Lower lobe of right lung (tissue), 2 donors: ENCODE measurements at regions not wholly inside any gene's neighbourhood (a gene's known extent, or its start where the extent isn't known, plus 50 kb on each side); places are given as distances from the start of the nearest gene placed in this dataset.

Experiments used
- ATAC-seq, 2 donors: fragments of 200-7000 bp; cut with Tn5 transposase; one replicate each; pipeline ENCODE4 v1.9.1; 2020 to 2022; ENCODE audit warnings: mild to moderate bottlenecking in 2 of 2, moderate library complexity in 2 of 2
- DNase-seq: peaks from one replicate; pipeline ENCODE4 v3.0.0-alpha.2; 2020
- H3K27ac ChIP-seq: fragments of 200-600 bp; one replicate; pipeline ENCODE4 v1.8.0; 2022
- H3K27me3 ChIP-seq: fragments of 200-600 bp; one replicate; pipeline ENCODE4 v1.8.0; 2022; ENCODE audit warnings: low read depth
- H3K36me3 ChIP-seq: fragments of 200-600 bp; one replicate; pipeline ENCODE4 v1.8.0; 2022; ENCODE audit warnings: mild to moderate bottlenecking
- H3K4me1 ChIP-seq: fragments of 200-600 bp; one replicate; pipeline ENCODE4 v1.8.0; 2022
- H3K4me3 ChIP-seq: fragments of 200-600 bp; one replicate; pipeline ENCODE4 v1.8.0; 2022; ENCODE audit warnings: mild to moderate bottlenecking
- H3K9me3 ChIP-seq: fragments of 200-600 bp; one replicate; pipeline ENCODE4 v1.8.0; 2022
- CTCF ChIP-seq: fragments of 200-600 bp; IDR thresholded peaks from one replicate; pipeline ENCODE4 v1.8.0; 2022; ENCODE audit warnings: antibody characterized with exemption, mild to moderate bottlenecking
- intact Hi-C: fragments of 100-400 bp; cut with DNase I; formaldehyde crosslinking; loops from one replicate; pipeline ENCODE4 v1.11.0; 2022
- donor health status: DM: no; HTN: yes; CAD: no; lungs with severe emphysema.

GRCh38 chr2:2492800-2493199, 161.7 kb upstream of the MYT1L start:
- DNase-seq = no peak
- Histone ChIP-seq H3K9me3 (no peaks in the 10 kb centered on the region), H3K27ac (no peak overlapping the region), H3K36me3 (no peaks in the 10 kb centered on the region), H3K4me3 (no peak overlapping the region), H3K27me3 (no peaks in the 10 kb centered on the region), H3K4me1 (no peaks in the 10 kb centered on the region)
- no peak for ATAC-seq
- TF ChIP-seq CTCF = no peak
- intact Hi-C loops = no loop called here

- H3K4me3 ChIP-seq = no peak overlapping the region
- no peaks in the 10 kb centered on the region for H3K27me3 ChIP-seq
- DNase-seq (no peak), ATAC-seq (no peak)
- intact Hi-C loops = no loop called here
- no peak overlapping the region for H3K27ac ChIP-seq
- no peaks in the 10 kb centered on the region for H3K36me3 ChIP-seq
- no peaks in the 10 kb centered on the region for H3K9me3 ChIP-seq
- no peak for TF ChIP-seq CTCF
- no peaks in the 10 kb centered on the region for H3K4me1 ChIP-seq
These were observed 160.9 kb upstream of the MYT1L start for GRCh38 chr2:2491964-2492363.

DNA sequence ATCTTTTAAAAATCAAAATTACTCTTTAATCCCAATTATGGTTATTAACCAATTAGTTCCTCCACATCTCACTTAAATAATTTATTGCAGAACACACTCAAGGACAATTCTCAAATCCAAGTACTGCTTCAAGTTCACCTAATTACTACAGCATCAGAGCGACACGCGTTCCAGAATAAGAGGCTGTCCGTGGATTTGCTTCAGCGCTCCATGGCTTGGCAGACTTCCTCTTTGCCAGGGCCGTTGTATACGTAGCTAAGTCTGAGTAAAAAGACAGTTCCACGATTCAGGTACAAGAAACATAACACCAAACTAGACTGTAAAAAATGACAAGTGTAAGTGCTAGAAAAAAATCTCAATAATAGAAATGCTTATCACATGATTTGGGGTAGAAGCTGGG, 153.2 kb upstream of the MYT1L start:
- ATAC-seq (no peak), DNase-seq (no peak)
- intact Hi-C loops = no loop called here
- no peak overlapping the region for H3K27ac ChIP-seq
- no peaks in the 10 kb centered on the region for H3K4me1 ChIP-seq
- no peaks in the 10 kb centered on the region for H3K27me3 ChIP-seq
- H3K4me3 ChIP-seq = no peak overlapping the region
- TF ChIP-seq CTCF = no peak
- H3K9me3 ChIP-seq = no peaks in the 10 kb centered on the region
- H3K36me3 ChIP-seq = no peaks in the 10 kb centered on the region

GRCh38 chr2:2482851-2483250, 151.8 kb upstream of the MYT1L start:
- no peaks in the 10 kb centered on the region for H3K4me1 ChIP-seq
- no peak for TF ChIP-seq CTCF
- no peaks in the 10 kb centered on the region for H3K9me3 ChIP-seq
- ATAC-seq = no peak
- no peaks in the 10 kb centered on the region for H3K36me3 ChIP-seq
- intact Hi-C loops = no loop called here
- no peaks in the 10 kb centered on the region for H3K27me3 ChIP-seq
- no peak overlapping the region for H3K4me3 ChIP-seq
- H3K27ac ChIP-seq = no peak overlapping the region
- DNase-seq = no peak

GRCh38 chr2:2472881-2473280, 141.8 kb upstream of the MYT1L start:
- no peak overlapping the region for H3K27ac ChIP-seq
- intact Hi-C loops = no loop called here
- no peak overlapping the region for H3K4me3 ChIP-seq
- no peak for TF ChIP-seq CTCF
- H3K27me3 ChIP-seq = no peaks in the 10 kb centered on the region
- no peaks in the 10 kb centered on the region for H3K9me3 ChIP-seq
- no peak for ATAC-seq
- no peak for DNase-seq
- no peaks in the 10 kb centered on the region for H3K4me1 ChIP-seq
- H3K36me3 ChIP-seq = no peaks in the 10 kb centered on the region

- intact Hi-C loops = no loop called here
- ATAC-seq = no peak
These were observed 141.0 kb upstream of the MYT1L start for GRCh38 chr2:2472044-2472443.

More at GRCh38 chr2:2472044-2472443, 141.0 kb upstream of the MYT1L start:
- Histone ChIP-seq H3K27ac (no peak overlapping the region), H3K27me3 (no peaks in the 10 kb centered on the region), H3K4me3 (no peak overlapping the region), H3K36me3 (no peaks in the 10 kb centered on the region), H3K4me1 (no peaks in the 10 kb centered on the region), H3K9me3 (no peaks in the 10 kb centered on the region)
- no peak for DNase-seq
- no peak for TF ChIP-seq CTCF
